OCI-LY7 (cell line): ENCODE measurements at regions not wholly inside any gene's neighbourhood (a gene's known extent, or its start where the extent isn't known, plus 50 kb on each side); places are given as distances from the start of the nearest gene placed in this dataset.

Source experiments
- BruUV-seq: library from RNA; stranded (reverse); fragments of 400-500 nt; replicated peaks from 2 replicates; lab custom pipeline; 2021; lab: Mats Ljungman, UMichigan
- CTCF ChIA-PET: fragments of 300-600 bp; sonication (Branson Sonifier 250); formaldehyde crosslinking; loops from one replicate; lab custom pipeline; 2022; ENCODE audit warnings: antibody characterized with exemption; ENCODE audit not compliant: unreplicated experiment; lab: Charles Lee
- POLR2A ChIA-PET: fragments of 300-600 bp; sonication (Branson Sonifier 250); formaldehyde crosslinking; loops from one replicate; lab custom pipeline; 2022; ENCODE audit warnings: antibody characterized with exemption; lab: Charles Lee
- DNase-seq: peaks from one replicate; pipeline ENCODE4 v3.0.0-alpha.2; 2015; ENCODE audit warnings: low spot score
- H2AFZ ChIP-seq: fragments of 200-600 bp; sonication (generic), shearing (Covaris generic); 2 replicates; pipeline ENCODE4 v1.6.1; 2014; ENCODE audit warnings: mild to moderate bottlenecking, antibody characterized with exemption, low read length, moderate library complexity
- H3K27ac ChIP-seq: fragments of 200-600 bp; sonication (generic); 2 replicates; pipeline ENCODE4 v1.5.1; 2014; ENCODE audit warnings: mixed run types, low read depth, mild to moderate bottlenecking, moderate library complexity, low read length, inconsistent platforms; ENCODE audit not compliant: poor library complexity, severe bottlenecking
- H3K36me3 ChIP-seq: fragments of 200-600 bp; sonication (generic); 2 replicates; pipeline ENCODE4 v1.6.1; 2014; ENCODE audit warnings: mild to moderate bottlenecking, antibody characterized with exemption, low read length, moderate library complexity, mixed read lengths; ENCODE audit not compliant: insufficient read depth
- H3K4me1 ChIP-seq: fragments of 200-600 bp; sonication (generic); 2 replicates; pipeline ENCODE4 v1.5.1; 2014; ENCODE audit warnings: mild to moderate bottlenecking, low read length; ENCODE audit not compliant: insufficient read depth, poor library complexity, severe bottlenecking
- H3K4me2 ChIP-seq: fragments of 200-600 bp; sonication (generic); 2 replicates; pipeline ENCODE4 v1.6.1; 2014; ENCODE audit warnings: mild to moderate bottlenecking, low read length
- H3K4me3 ChIP-seq: fragments of 200-600 bp; sonication (generic); 2 replicates; pipeline ENCODE4 v1.5.1; 2014; ENCODE audit warnings: mild to moderate bottlenecking, low read depth, low read length; ENCODE audit not compliant: poor library complexity, severe bottlenecking
- H3K79me2 ChIP-seq: fragments of 200-600 bp; sonication (generic); 2 replicates; pipeline ENCODE4 v1.6.1; 2016; ENCODE audit warnings: low read depth, mild to moderate bottlenecking, low read length, moderate library complexity, mixed read lengths; ENCODE audit not compliant: insufficient read depth
- H3K9me2 ChIP-seq: fragments of 200-600 bp; sonication (generic); 2 replicates; pipeline ENCODE4 v1.6.1; 2016; ENCODE audit warnings: mild to moderate bottlenecking, low read length, mixed read lengths; ENCODE audit not compliant: insufficient read depth
- H3K9me3 ChIP-seq: fragments of 200-600 bp; sonication (generic); 2 replicates; pipeline ENCODE4 v1.6.1; 2014; ENCODE audit warnings: mild to moderate bottlenecking, mixed run types, low read length, mixed read lengths
- H4K20me1 ChIP-seq: fragments of 200-600 bp; sonication (generic); 2 replicates; pipeline ENCODE4 v1.6.1; 2014; ENCODE audit warnings: mild to moderate bottlenecking, antibody characterized with exemption, low read length, moderate library complexity, mixed read lengths; ENCODE audit not compliant: insufficient read depth
- CTCF ChIP-seq: fragments of 200-600 bp; sonication (generic); conservative IDR thresholded peaks from 2 replicates; pipeline ENCODE4 v1.5.1; 2014; ENCODE audit warnings: mild to moderate bottlenecking, antibody characterized with exemption, low read length, moderate library complexity, mixed read lengths
- EZH2phosphoT487 ChIP-seq: fragments of 200-600 bp; sonication (generic); IDR thresholded peaks from 2 replicates; pipeline ENCODE4 v1.6.1; 2018; ENCODE audit warnings: low read depth, borderline replicate concordance, mild to moderate bottlenecking, mixed run types, antibody characterized with exemption, low read length, moderate library complexity, mixed read lengths
- intact Hi-C: fragments of 100-400 bp; cut with micrococcal nuclease; formaldehyde crosslinking; loops from one replicate; pipeline ENCODE4 v1.10.0; 2022; ENCODE audit not compliant: unreplicated experiment

- ChIA-PET CTCF (no interaction called here), POLR2A (interaction anchor here (1.2 kb wide), 1 partner anchor 38 kb away, joined by 3 read pairs; no protein-coding TSS in a partner anchor)
- BruUV-seq, result no TSS peak
- no peaks in the 10 kb centered on the region for H3K4me1 ChIP-seq
- H3K9me2 ChIP-seq, result no peaks in the 10 kb centered on the region
- no peaks in the 10 kb centered on the region for H3K36me3 ChIP-seq
- no peaks in the 10 kb centered on the region for H3K79me2 ChIP-seq
- no peak overlapping the region for H3K4me2 ChIP-seq
- intact Hi-C loops, result no loop called here
- no peaks in the 10 kb centered on the region for H4K20me1 ChIP-seq
- no peak overlapping the region for H2AFZ ChIP-seq
- no peak for DNase-seq
- H3K27ac ChIP-seq, result no peak overlapping the region
- no peak overlapping the region for H3K4me3 ChIP-seq
- TF ChIP-seq EZH2phosphoT487 (no peak), CTCF (no peak)
- no peaks in the 10 kb centered on the region for H3K9me3 ChIP-seq
Observed at GRCh38 chr15:95346721-95347475, 983.6 kb upstream of the NR2F2 start.

GRCh38 chr15:95347837-95348236 lies 982.7 kb upstream of the NR2F2 start:
- Histone ChIP-seq H3K4me1 (no peaks in the 10 kb centered on the region), H3K27ac (no peak overlapping the region), H2AFZ (no peak overlapping the region), H3K9me3 (no peaks in the 10 kb centered on the region), H3K36me3 (no peaks in the 10 kb centered on the region), H3K9me2 (no peaks in the 10 kb centered on the region), H3K4me2 (no peak overlapping the region), H3K4me3 (no peak overlapping the region), H3K79me2 (no peaks in the 10 kb centered on the region), H4K20me1 (no peaks in the 10 kb centered on the region)
- intact Hi-C loops, result no loop called here
- ChIA-PET POLR2A (no interaction called here), CTCF (no interaction called here)
- TF ChIP-seq CTCF, result no peak
- no peak for TF ChIP-seq EZH2phosphoT487
- no peak for DNase-seq
- BruUV-seq, result no TSS peak

GRCh38 chr15:95350908-95351307 lies 979.6 kb upstream of the NR2F2 start:
- H2AFZ ChIP-seq, result no peak overlapping the region
- TF ChIP-seq EZH2phosphoT487, result no peak
- no peak for TF ChIP-seq CTCF
- H3K4me1 ChIP-seq, result no peaks in the 10 kb centered on the region
- H3K9me3 ChIP-seq, result no peaks in the 10 kb centered on the region
- no peaks in the 10 kb centered on the region for H3K79me2 ChIP-seq
- ChIA-PET POLR2A (no interaction called here), CTCF (no interaction called here)
- DNase-seq, result no peak
- no peak overlapping the region for H3K4me2 ChIP-seq
- BruUV-seq, result no TSS peak
- no peak overlapping the region for H3K27ac ChIP-seq
- no peaks in the 10 kb centered on the region for H3K9me2 ChIP-seq
- intact Hi-C loops, result no loop called here
- H3K4me3 ChIP-seq, result no peak overlapping the region
- no peaks in the 10 kb centered on the region for H3K36me3 ChIP-seq
- H4K20me1 ChIP-seq, result no peaks in the 10 kb centered on the region
